OCI-LY7 (cell line): ENCODE measurements at regions not wholly inside any gene's neighbourhood (a gene's known extent, or its start where the extent isn't known, plus 50 kb on each side); places are given as distances from the start of the nearest gene placed in this dataset.

Experiments
- BruUV-seq: library from RNA; stranded (reverse); fragments of 400-500 nt; replicated peaks from 2 replicates; lab custom pipeline; 2021; lab: Mats Ljungman, UMichigan
- CTCF ChIA-PET: fragments of 300-600 bp; sonication (Branson Sonifier 250); formaldehyde crosslinking; loops from one replicate; lab custom pipeline; 2022; ENCODE audit warnings: antibody characterized with exemption; ENCODE audit not compliant: unreplicated experiment; lab: Charles Lee
- POLR2A ChIA-PET: fragments of 300-600 bp; sonication (Branson Sonifier 250); formaldehyde crosslinking; loops from one replicate; lab custom pipeline; 2022; ENCODE audit warnings: antibody characterized with exemption; lab: Charles Lee
- DNase-seq: peaks from one replicate; pipeline ENCODE4 v3.0.0-alpha.2; 2015; ENCODE audit warnings: low spot score
- H2AFZ ChIP-seq: fragments of 200-600 bp; sonication (generic), shearing (Covaris generic); 2 replicates; pipeline ENCODE4 v1.6.1; 2014; ENCODE audit warnings: mild to moderate bottlenecking, antibody characterized with exemption, low read length, moderate library complexity
- H3K27ac ChIP-seq: fragments of 200-600 bp; sonication (generic); 2 replicates; pipeline ENCODE4 v1.5.1; 2014; ENCODE audit warnings: mixed run types, low read depth, mild to moderate bottlenecking, moderate library complexity, low read length, inconsistent platforms; ENCODE audit not compliant: poor library complexity, severe bottlenecking
- H3K36me3 ChIP-seq: fragments of 200-600 bp; sonication (generic); 2 replicates; pipeline ENCODE4 v1.6.1; 2014; ENCODE audit warnings: mild to moderate bottlenecking, antibody characterized with exemption, low read length, moderate library complexity, mixed read lengths; ENCODE audit not compliant: insufficient read depth
- H3K4me1 ChIP-seq: fragments of 200-600 bp; sonication (generic); 2 replicates; pipeline ENCODE4 v1.5.1; 2014; ENCODE audit warnings: mild to moderate bottlenecking, low read length; ENCODE audit not compliant: insufficient read depth, poor library complexity, severe bottlenecking
- H3K4me2 ChIP-seq: fragments of 200-600 bp; sonication (generic); 2 replicates; pipeline ENCODE4 v1.6.1; 2014; ENCODE audit warnings: mild to moderate bottlenecking, low read length
- H3K4me3 ChIP-seq: fragments of 200-600 bp; sonication (generic); 2 replicates; pipeline ENCODE4 v1.5.1; 2014; ENCODE audit warnings: mild to moderate bottlenecking, low read depth, low read length; ENCODE audit not compliant: poor library complexity, severe bottlenecking
- H3K79me2 ChIP-seq: fragments of 200-600 bp; sonication (generic); 2 replicates; pipeline ENCODE4 v1.6.1; 2016; ENCODE audit warnings: low read depth, mild to moderate bottlenecking, low read length, moderate library complexity, mixed read lengths; ENCODE audit not compliant: insufficient read depth
- H3K9me2 ChIP-seq: fragments of 200-600 bp; sonication (generic); 2 replicates; pipeline ENCODE4 v1.6.1; 2016; ENCODE audit warnings: mild to moderate bottlenecking, low read length, mixed read lengths; ENCODE audit not compliant: insufficient read depth
- H3K9me3 ChIP-seq: fragments of 200-600 bp; sonication (generic); 2 replicates; pipeline ENCODE4 v1.6.1; 2014; ENCODE audit warnings: mild to moderate bottlenecking, mixed run types, low read length, mixed read lengths
- H4K20me1 ChIP-seq: fragments of 200-600 bp; sonication (generic); 2 replicates; pipeline ENCODE4 v1.6.1; 2014; ENCODE audit warnings: mild to moderate bottlenecking, antibody characterized with exemption, low read length, moderate library complexity, mixed read lengths; ENCODE audit not compliant: insufficient read depth
- CTCF ChIP-seq: fragments of 200-600 bp; sonication (generic); conservative IDR thresholded peaks from 2 replicates; pipeline ENCODE4 v1.5.1; 2014; ENCODE audit warnings: mild to moderate bottlenecking, antibody characterized with exemption, low read length, moderate library complexity, mixed read lengths
- EZH2phosphoT487 ChIP-seq: fragments of 200-600 bp; sonication (generic); IDR thresholded peaks from 2 replicates; pipeline ENCODE4 v1.6.1; 2018; ENCODE audit warnings: low read depth, borderline replicate concordance, mild to moderate bottlenecking, mixed run types, antibody characterized with exemption, low read length, moderate library complexity, mixed read lengths
- intact Hi-C: fragments of 100-400 bp; cut with micrococcal nuclease; formaldehyde crosslinking; loops from one replicate; pipeline ENCODE4 v1.10.0; 2022; ENCODE audit not compliant: unreplicated experiment

- H4K20me1 ChIP-seq, result no peaks in the 10 kb centered on the region
- intact Hi-C loops, result no loop called here
- no peak overlapping the region for H3K4me3 ChIP-seq
- H3K4me1 ChIP-seq, result no peaks in the 10 kb centered on the region
- H3K9me3 ChIP-seq, result no peaks in the 10 kb centered on the region
- CTCF ChIA-PET, result no interaction called here
- POLR2A ChIA-PET, result no interaction called here
- no peak overlapping the region for H3K27ac ChIP-seq
- no peaks in the 10 kb centered on the region for H3K36me3 ChIP-seq
- TF ChIP-seq EZH2phosphoT487, result no peak
- TF ChIP-seq CTCF, result no peak
- BruUV-seq, result no TSS peak
- H2AFZ ChIP-seq, result no peak overlapping the region
- no peak overlapping the region for H3K4me2 ChIP-seq
- H3K9me2 ChIP-seq, result no peaks in the 10 kb centered on the region
- H3K79me2 ChIP-seq, result no peaks in the 10 kb centered on the region
- DNase-seq, result no peak
Observed at GRCh38 chr18:22046473-22046872, 122.9 kb upstream of the GATA6 start.

- POLR2A ChIA-PET, result interaction anchor here (1.2 kb wide), 1 partner anchor 31 kb away, joined by 3 read pairs; no protein-coding TSS in a partner anchor
- no peak overlapping the region for H3K27ac ChIP-seq
- H3K79me2 ChIP-seq, result no peaks in the 10 kb centered on the region
- no peaks in the 10 kb centered on the region for H3K4me1 ChIP-seq
- BruUV-seq, result no TSS peak
- H3K4me3 ChIP-seq, result no peak overlapping the region
- no peaks in the 10 kb centered on the region for H4K20me1 ChIP-seq
- no peak overlapping the region for H2AFZ ChIP-seq
- H3K9me3 ChIP-seq, result no peaks in the 10 kb centered on the region
- no peak for TF ChIP-seq EZH2phosphoT487
- no peak for TF ChIP-seq CTCF
- intact Hi-C loops, result no loop called here
- no peak overlapping the region for H3K4me2 ChIP-seq
- no peaks in the 10 kb centered on the region for H3K9me2 ChIP-seq
- CTCF ChIA-PET, result no interaction called here
- no peaks in the 10 kb centered on the region for H3K36me3 ChIP-seq
- no peak for DNase-seq
Observed at GRCh38 chr18:22047485-22047884, 121.9 kb upstream of the GATA6 start.

- CTCF ChIA-PET, result no interaction called here
- no peak for DNase-seq
- Histone ChIP-seq H3K79me2 (no peaks in the 10 kb centered on the region), H3K9me2 (no peaks in the 10 kb centered on the region), H3K4me3 (no peak overlapping the region), H4K20me1 (no peaks in the 10 kb centered on the region), H3K9me3 (no peaks in the 10 kb centered on the region), H3K36me3 (no peaks in the 10 kb centered on the region), H3K4me2 (no peak overlapping the region), H3K4me1 (no peaks in the 10 kb centered on the region), H2AFZ (no peak overlapping the region), H3K27ac (no peak overlapping the region)
- intact Hi-C loops, result no loop called here
- no TSS peak for BruUV-seq
- TF ChIP-seq CTCF (no peak), EZH2phosphoT487 (no peak)
- POLR2A ChIA-PET, result interaction anchor here (1.2 kb wide), 1 partner anchor 32 kb away, joined by 3 read pairs; no protein-coding TSS in a partner anchor
Observed at GRCh38 chr18:22048221-22048620, 121.2 kb upstream of the GATA6 start.
